Uterus (tissue), 3 donors: ENCODE measurements at regions not wholly inside any gene's neighbourhood (a gene's known extent, or its start where the extent isn't known, plus 50 kb on each side); places are given as distances from the start of the nearest gene placed in this dataset.

ENCODE experiments used
- DNase-seq, 2 donors: peaks; one replicate each; pipeline ENCODE4 v3.0.0-alpha.2; 2019 to 2020
- H3K27ac ChIP-seq, 2 donors: fragments of 200-600 bp; sonication (generic); 1 replicate in 1 of 2; 2 replicates in 1 of 2; pipeline ENCODE4 v1.5.1; 2016 to 2018
- H3K27me3 ChIP-seq, 2 donors: fragments of 200-600 bp; sonication (generic); one replicate each; pipeline ENCODE4 v1.5.1; 2018 to 2019; ENCODE audit warnings: control low read depth in 1 of 2
- H3K36me3 ChIP-seq, 2 donors: fragments of 200-600 bp; sonication (generic); one replicate each; pipeline ENCODE4 v1.5.1; 2019; ENCODE audit warnings: control low read depth in 1 of 2
- H3K4me1 ChIP-seq, 2 donors: fragments of 200-600 bp; sonication (generic); one replicate each; pipeline ENCODE4 v1.5.1; 2018 to 2019; ENCODE audit warnings: control low read depth in 1 of 2
- H3K4me3 ChIP-seq, 2 donors: fragments of 200-600 bp; sonication (generic); 1 replicate in 1 of 2; 2 replicates in 1 of 2; pipeline ENCODE4 v1.5.1; 2018 to 2019; ENCODE audit warnings: mild to moderate bottlenecking in 1 of 2
- H3K9me3 ChIP-seq, 2 donors: fragments of 200-600 bp; sonication (generic); one replicate each; pipeline ENCODE4 v1.5.1; 2019; ENCODE audit warnings: control low read depth in 1 of 2
- POLR2A ChIP-seq, 2 donors: fragments of 450-650 bp; IDR thresholded peaks; one replicate each; pipeline ENCODE4 v1.6.1; 2016; ENCODE audit warnings: antibody characterized with exemption in 2 of 2, mild to moderate bottlenecking in 1 of 2, moderate library complexity in 1 of 2
- intact Hi-C: fragments of 100-400 bp; cut with DNase I; formaldehyde crosslinking; loops from one replicate; pipeline ENCODE4 v1.15.1; 2023; ENCODE audit warnings: low total_unique reads
- TF ChIP-seq, protein P1 (sequence below), 4 experiments: fragments of 200-600 bp in 2 of 4; fragments of 450-650 bp in 2 of 4; sonication (generic) in 2 of 4; IDR thresholded peaks; one replicate each; pipeline ENCODE4 v1.5.1; 2016 to 2019; ENCODE audit warnings: antibody characterized with exemption in 4 of 4, mild to moderate bottlenecking in 2 of 4, moderate library complexity in 1 of 4
- donor health status: DM: yes; HTN: yes; CAD: no.

DNA sequence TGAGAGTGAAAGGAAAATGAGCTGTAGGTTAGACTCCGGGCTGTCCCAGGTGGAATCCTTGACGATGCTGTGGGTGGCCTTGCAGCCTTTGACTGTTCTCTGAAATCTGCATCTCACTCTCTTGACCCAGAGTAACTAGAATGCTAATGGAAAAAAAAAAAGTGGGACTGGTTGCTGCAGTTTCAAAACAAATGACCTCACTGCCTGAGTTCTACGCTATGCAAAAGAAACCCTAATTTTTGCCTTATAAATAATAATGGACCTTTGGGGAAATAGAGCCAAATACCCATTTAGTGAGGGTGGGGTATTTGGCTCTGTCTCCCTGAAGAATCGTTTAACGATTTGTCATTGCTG lies 309.7 kb upstream of the C2CD4B start:
- H3K4me3 ChIP-seq: no peak overlapping the region
- TF ChIP-seq POLR2A (IDR thresholded peaks at IDR 0.05): no peak
- TF ChIP-seq, protein P1, sequence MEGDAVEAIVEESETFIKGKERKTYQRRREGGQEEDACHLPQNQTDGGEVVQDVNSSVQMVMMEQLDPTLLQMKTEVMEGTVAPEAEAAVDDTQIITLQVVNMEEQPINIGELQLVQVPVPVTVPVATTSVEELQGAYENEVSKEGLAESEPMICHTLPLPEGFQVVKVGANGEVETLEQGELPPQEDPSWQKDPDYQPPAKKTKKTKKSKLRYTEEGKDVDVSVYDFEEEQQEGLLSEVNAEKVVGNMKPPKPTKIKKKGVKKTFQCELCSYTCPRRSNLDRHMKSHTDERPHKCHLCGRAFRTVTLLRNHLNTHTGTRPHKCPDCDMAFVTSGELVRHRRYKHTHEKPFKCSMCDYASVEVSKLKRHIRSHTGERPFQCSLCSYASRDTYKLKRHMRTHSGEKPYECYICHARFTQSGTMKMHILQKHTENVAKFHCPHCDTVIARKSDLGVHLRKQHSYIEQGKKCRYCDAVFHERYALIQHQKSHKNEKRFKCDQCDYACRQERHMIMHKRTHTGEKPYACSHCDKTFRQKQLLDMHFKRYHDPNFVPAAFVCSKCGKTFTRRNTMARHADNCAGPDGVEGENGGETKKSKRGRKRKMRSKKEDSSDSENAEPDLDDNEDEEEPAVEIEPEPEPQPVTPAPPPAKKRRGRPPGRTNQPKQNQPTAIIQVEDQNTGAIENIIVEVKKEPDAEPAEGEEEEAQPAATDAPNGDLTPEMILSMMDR (IDR thresholded peaks at IDR 0.05): no peak
- H3K36me3 ChIP-seq: no peaks in the 10 kb centered on the region
- no peak for DNase-seq
- no peaks in the 10 kb centered on the region for H3K27me3 ChIP-seq
- peaks cover 9 to 12% of the 10 kb centered on the region in 2 donors for H3K4me1 ChIP-seq
- intact Hi-C loops: no loop called here
- no peaks in the 10 kb centered on the region for H3K9me3 ChIP-seq
- H3K27ac ChIP-seq: peak overlapping the region; percentile 71 to 73

GRCh38 chr15:62475591-62475990 lies 310.5 kb upstream of the C2CD4B start:
- TF ChIP-seq POLR2A (IDR thresholded peaks at IDR 0.05): no peak
- TF ChIP-seq, protein P1 (IDR thresholded peaks at IDR 0.05): no peak
- DNase-seq: no peak
- Histone ChIP-seq H3K4me1 (peaks cover 7 to 9% of the 10 kb centered on the region in 2 donors), H3K9me3 (no peaks in the 10 kb centered on the region), H3K27ac (peak overlapping the region; percentile 71 to 73), H3K4me3 (no peak overlapping the region), H3K36me3 (no peaks in the 10 kb centered on the region), H3K27me3 (no peaks in the 10 kb centered on the region)
- intact Hi-C loops: no loop called here

DNA sequence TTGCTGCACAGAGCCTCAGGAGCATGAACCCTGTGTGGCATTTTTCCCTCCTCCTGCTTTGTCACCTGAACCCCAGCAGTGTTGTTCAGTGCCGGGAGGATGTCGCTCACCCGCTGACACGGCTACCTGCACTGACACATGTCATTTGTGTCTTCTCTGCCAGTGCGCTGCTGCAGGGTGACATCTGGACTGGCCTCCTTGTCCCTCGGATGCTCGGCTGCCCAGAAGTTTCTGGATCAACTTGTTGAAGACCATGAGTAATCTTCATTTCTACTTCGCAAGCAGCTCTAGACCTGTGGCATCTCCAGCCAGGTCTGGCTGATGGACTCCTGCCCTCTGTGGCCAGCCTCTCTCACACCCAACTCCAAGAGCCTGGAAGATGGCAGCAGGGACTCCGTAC lies 311.1 kb upstream of the C2CD4B start:
- TF ChIP-seq, protein P1 (IDR thresholded peaks at IDR 0.05): no peak
- TF ChIP-seq POLR2A (IDR thresholded peaks at IDR 0.05): no peak
- no peak for DNase-seq
- intact Hi-C loops: no loop called here
- Histone ChIP-seq H3K27ac (peak overlapping the region; percentile 71 to 73), H3K27me3 (no peaks in the 10 kb centered on the region), H3K36me3 (no peaks in the 10 kb centered on the region), H3K9me3 (no peaks in the 10 kb centered on the region), H3K4me3 (no peak overlapping the region), H3K4me1 (peaks cover 6 to 9% of the 10 kb centered on the region in 2 donors)

DNA sequence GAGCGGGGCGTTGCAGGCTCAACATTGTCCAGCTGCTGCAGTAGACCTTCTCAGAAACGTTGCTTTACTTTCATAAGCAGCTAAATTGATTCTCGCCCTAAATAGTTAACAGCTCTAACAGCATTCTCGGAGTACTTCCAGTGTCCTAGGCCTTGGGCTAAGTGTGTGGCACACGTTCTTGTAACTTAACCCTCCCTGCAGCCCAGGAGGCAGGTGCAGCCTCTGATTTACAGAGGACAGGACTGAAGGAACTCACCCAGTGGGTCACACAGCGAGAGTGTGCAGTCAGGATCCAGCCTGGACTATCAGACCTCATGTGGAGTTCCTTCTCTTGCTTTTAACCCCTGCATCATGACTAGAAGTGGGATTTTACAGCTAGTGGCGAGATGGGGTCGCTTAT lies 312.8 kb upstream of the C2CD4B start:
- intact Hi-C loops: no loop called here
- Histone ChIP-seq H3K4me3 (no peak overlapping the region), H3K4me1 (peaks cover 6 to 9% of the 10 kb centered on the region in 2 donors), H3K27ac (no peak overlapping the region), H3K36me3 (no peaks in the 10 kb centered on the region), H3K9me3 (no peaks in the 10 kb centered on the region), H3K27me3 (no peaks in the 10 kb centered on the region)
- no peak for DNase-seq
- TF ChIP-seq, protein P1 (IDR thresholded peaks at IDR 0.05): no peak
- TF ChIP-seq POLR2A (IDR thresholded peaks at IDR 0.05): no peak

DNA sequence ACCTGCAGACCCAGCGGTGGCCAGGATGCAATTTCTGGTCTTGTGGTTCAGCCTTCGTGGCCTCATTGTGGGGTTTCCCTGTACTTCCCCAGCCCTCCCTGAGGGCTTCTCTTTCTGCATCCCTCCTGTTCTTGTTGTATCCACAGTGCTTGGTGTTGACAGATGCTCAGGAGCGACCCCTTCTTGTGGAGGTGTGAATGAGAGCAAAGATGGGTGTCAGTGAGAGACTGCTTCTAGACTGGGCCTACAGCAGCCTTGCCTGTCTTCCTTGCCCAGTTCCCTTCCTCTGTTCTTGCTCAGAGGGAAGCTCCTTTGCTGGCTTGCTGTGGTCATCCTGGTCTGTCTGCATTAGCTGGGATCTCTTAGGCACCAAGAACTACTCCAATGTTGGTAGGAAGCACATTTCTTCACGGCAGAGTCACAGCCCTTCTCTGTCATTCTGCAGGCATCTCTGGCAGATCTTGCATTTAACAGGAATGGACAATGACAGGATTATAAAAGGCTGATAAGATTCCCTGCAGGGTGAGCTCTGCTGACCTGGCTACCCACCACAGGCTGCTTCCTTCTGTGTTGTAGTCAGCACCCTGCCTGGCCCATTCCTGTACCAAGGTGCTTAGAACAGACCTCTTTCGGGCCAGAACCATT lies 317.8 kb upstream of the C2CD4B start:
- no peaks in the 10 kb centered on the region for H3K27me3 ChIP-seq
- no peak for TF ChIP-seq POLR2A (IDR thresholded peaks at IDR 0.05)
- TF ChIP-seq, protein P1 (IDR thresholded peaks at IDR 0.05): no peak
- no peaks in the 10 kb centered on the region for H3K36me3 ChIP-seq
- H3K4me3 ChIP-seq: no peak overlapping the region
- DNase-seq: no peak
- intact Hi-C loops: no loop called here
- H3K9me3 ChIP-seq: no peaks in the 10 kb centered on the region
- H3K27ac ChIP-seq: no peak overlapping the region
- H3K4me1 ChIP-seq: peaks cover 0 to 3% of the 10 kb centered on the region in 2 donors
